MCF 10A (cell line): ENCODE measurements at regions not wholly inside any gene's neighbourhood (a gene's known extent, or its start where the extent isn't known, plus 50 kb on each side); places are given as distances from the start of the nearest gene placed in this dataset.

ENCODE experiments used
- BruUV-seq: library from RNA; stranded (reverse); fragments of 400-500 nt; replicated peaks from 2 replicates; lab custom pipeline; 2021; lab: Mats Ljungman, UMichigan
- CTCF ChIA-PET: fragments of 300-600 bp; sonication (Branson Sonifier 250); formaldehyde crosslinking; extraction: SDS; loops from one replicate; lab custom pipeline; 2021; ENCODE audit warnings: antibody characterized with exemption, inconsistent platforms; lab: Yijun Ruan, JAX
- POLR2A ChIA-PET: fragments of 300-600, 350-650 bp; sonication (Branson Sonifier 250); formaldehyde crosslinking; extraction: SDS; loops from one replicate; lab custom pipeline; 2020; ENCODE audit warnings: antibody characterized with exemption, inconsistent platforms; lab: Yijun Ruan, JAX
- DNase-seq: peaks from one replicate; pipeline ENCODE4 v3.0.0-alpha.2; 2018; ENCODE audit not compliant: unreplicated experiment
- H3K27ac Mint-ChIP-seq: one replicate; pipeline ENCODE4 v1.8.0; 2022; ENCODE audit warnings: mild to moderate bottlenecking, low read depth, mixed read lengths; ENCODE audit not compliant: unreplicated experiment
- H3K27me3 Mint-ChIP-seq: one replicate; pipeline ENCODE4 v1.8.0; 2022; ENCODE audit warnings: mixed read lengths; ENCODE audit not compliant: insufficient read depth, unreplicated experiment
- H3K36me3 Mint-ChIP-seq: one replicate; pipeline ENCODE4 v1.8.0; 2022; ENCODE audit warnings: mild to moderate bottlenecking, moderate library complexity, mixed read lengths; ENCODE audit not compliant: insufficient read depth, unreplicated experiment
- H3K4me1 Mint-ChIP-seq: one replicate; pipeline ENCODE4 v1.8.0; 2022; ENCODE audit warnings: mixed read lengths; ENCODE audit not compliant: insufficient read depth, unreplicated experiment
- H3K4me3 Mint-ChIP-seq: one replicate; pipeline ENCODE4 v1.8.0; 2022; ENCODE audit warnings: mild to moderate bottlenecking, moderate library complexity, mixed read lengths; ENCODE audit not compliant: unreplicated experiment
- H3K9me3 Mint-ChIP-seq: one replicate; pipeline ENCODE4 v1.8.0; 2022; ENCODE audit warnings: mixed read lengths; ENCODE audit not compliant: unreplicated experiment
- CTCF ChIP-seq: fragments of 200-600 bp; IDR thresholded peaks from one replicate; pipeline ENCODE4 v1.8.0; 2022; ENCODE audit warnings: antibody characterized with exemption, mild to moderate bottlenecking; ENCODE audit not compliant: unreplicated experiment
- intact Hi-C: fragments of 100-400 bp; cut with micrococcal nuclease; formaldehyde crosslinking; loops from 2 replicates; pipeline ENCODE4 v1.14.1; 2022

GRCh38 chr20:55714736-55715135 is 290.6 kb downstream of the CBLN4 start:
- Mint-ChIP-seq H3K4me3 (no peak overlapping the region), H3K9me3 (peaks cover 41% of the 10 kb centered on the region), H3K27me3 (no peaks in the 10 kb centered on the region), H3K4me1 (no peaks in the 10 kb centered on the region), H3K27ac (no peak overlapping the region), H3K36me3 (no peaks in the 10 kb centered on the region)
- TF ChIP-seq CTCF: no peak
- intact Hi-C loops: no loop called here
- POLR2A ChIA-PET: interaction anchor here (0.6 kb wide), 1 partner anchor 471 kb away, joined by 3 read pairs; no protein-coding TSS in a partner anchor
- DNase-seq: no peak
- CTCF ChIA-PET: interaction anchor here (0.6 kb wide), 1 partner anchor 107 kb away, joined by 3 read pairs; no protein-coding TSS in a partner anchor
- BruUV-seq: no TSS peak

GRCh38 chr20:55714082-55714481 is 291.2 kb downstream of the CBLN4 start:
- ChIA-PET POLR2A (no interaction called here), CTCF (interaction anchor here (0.7 kb wide), 1 partner anchor 295 kb away, joined by 3 read pairs; no protein-coding TSS in a partner anchor)
- no peak for TF ChIP-seq CTCF
- Mint-ChIP-seq H3K27ac (no peak overlapping the region), H3K4me1 (no peaks in the 10 kb centered on the region), H3K9me3 (peaks cover 38% of the 10 kb centered on the region), H3K4me3 (no peak overlapping the region), H3K36me3 (no peaks in the 10 kb centered on the region), H3K27me3 (no peaks in the 10 kb centered on the region)
- DNase-seq: no peak
- intact Hi-C loops: no loop called here
- no TSS peak for BruUV-seq

GRCh38 chr20:55704458-55704857 is 300.9 kb downstream of the CBLN4 start:
- BruUV-seq: no TSS peak
- Mint-ChIP-seq H3K27ac (no peak overlapping the region), H3K4me3 (no peak overlapping the region), H3K4me1 (no peaks in the 10 kb centered on the region), H3K36me3 (no peaks in the 10 kb centered on the region), H3K27me3 (no peaks in the 10 kb centered on the region), H3K9me3 (peaks cover 22% of the 10 kb centered on the region)
- DNase-seq: no peak
- intact Hi-C loops: no loop called here
- CTCF ChIA-PET: no interaction called here
- POLR2A ChIA-PET: no interaction called here
- TF ChIP-seq CTCF: no peak

- DNase-seq: no peak
- no peaks in the 10 kb centered on the region for H3K36me3 Mint-ChIP-seq
- no peaks in the 10 kb centered on the region for H3K27me3 Mint-ChIP-seq
- no peaks in the 10 kb centered on the region for H3K4me1 Mint-ChIP-seq
- H3K9me3 Mint-ChIP-seq: peaks cover 22% of the 10 kb centered on the region
- POLR2A ChIA-PET: no interaction called here
- no peak for TF ChIP-seq CTCF
- CTCF ChIA-PET: interaction anchor here (0.6 to 0.7 kb wide), 2 partner anchors 12 to 731 kb away, joined by 3 read pairs; no protein-coding TSS in a partner anchor
- no TSS peak for BruUV-seq
- intact Hi-C loops: no loop called here
- no peak overlapping the region for H3K27ac Mint-ChIP-seq
- no peak overlapping the region for H3K4me3 Mint-ChIP-seq
Observed at GRCh38 chr20:55701467-55701866, 303.9 kb downstream of the CBLN4 start.
